SK-N-SH treated with all-trans-retinoic acid at 6 μM for 48 hours (cell line): ENCODE measurements at regions not wholly inside any gene's neighbourhood (a gene's known extent, or its start where the extent isn't known, plus 50 kb on each side); places are given as distances from the start of the nearest gene placed in this dataset.

ENCODE experiments used
- ARNTL ChIP-seq: fragments of 450-650 bp; formaldehyde crosslinking; IDR thresholded peaks from 2 replicates; pipeline ENCODE4 v1.5.0; 2020; ENCODE audit warnings: low read depth, mild to moderate bottlenecking, moderate library complexity, borderline replicate concordance
- BACH2 ChIP-seq: fragments of 250-450 bp; sonication (Bioruptor Pico); IDR thresholded peaks from 2 replicates; pipeline ENCODE4 v1.9.0; 2021; ENCODE audit warnings: mild to moderate bottlenecking, borderline replicate concordance
- CREB5 ChIP-seq: fragments of 250-450 bp; sonication (Bioruptor Pico); IDR thresholded peaks from 2 replicates; pipeline ENCODE4 v1.5.1; 2020; ENCODE audit warnings: low read depth, mild to moderate bottlenecking, moderate library complexity
- ISL1 ChIP-seq: fragments of 250-450 bp; sonication (Bioruptor Pico); IDR thresholded peaks from 2 replicates; pipeline ENCODE4 v2.1.2; 2022; ENCODE audit warnings: mild to moderate bottlenecking, moderate library complexity
- OSR1 ChIP-seq: fragments of 250-450 bp; sonication (Bioruptor Pico); IDR thresholded peaks from 2 replicates; pipeline ENCODE4 v1.8.0; 2022; ENCODE audit warnings: moderate library complexity, mild to moderate bottlenecking, inconsistent platforms
- PATZ1 ChIP-seq: fragments of 250-450 bp; sonication (Bioruptor Pico); IDR thresholded peaks from 2 replicates; pipeline ENCODE4 v1.8.0; 2020; ENCODE audit warnings: mild to moderate bottlenecking, moderate library complexity, borderline replicate concordance
- POU6F1 ChIP-seq: fragments of 250-450 bp; sonication (Bioruptor Pico); IDR thresholded peaks from 2 replicates; pipeline ENCODE4 v1.8.0; 2021; ENCODE audit warnings: low read depth, mild to moderate bottlenecking, moderate library complexity, borderline replicate concordance
- RARB ChIP-seq: fragments of 250-450 bp; sonication (Bioruptor Pico); IDR thresholded peaks from 2 replicates; pipeline ENCODE4 v1.8.0; 2021; ENCODE audit warnings: mild to moderate bottlenecking, moderate library complexity
- TOX ChIP-seq: fragments of 250-450 bp; sonication (Bioruptor Pico); IDR thresholded peaks from 2 replicates; pipeline ENCODE4 v1.8.0; 2021; ENCODE audit warnings: mild to moderate bottlenecking, moderate library complexity, borderline replicate concordance
- ZFP3 ChIP-seq: fragments of 250-450 bp; sonication (Bioruptor Pico); IDR thresholded peaks from 2 replicates; pipeline ENCODE4 v1.5.0; 2020; ENCODE audit warnings: mild to moderate bottlenecking, moderate library complexity
- ZFP30 ChIP-seq: fragments of 450-650 bp; formaldehyde crosslinking; IDR thresholded peaks from 2 replicates; pipeline ENCODE4 v1.5.0; 2022; ENCODE audit warnings: mild to moderate bottlenecking, moderate library complexity
- ZNF565 ChIP-seq: fragments of 450-650 bp; formaldehyde crosslinking; conservative IDR thresholded peaks from 2 replicates; pipeline ENCODE4 v1.5.0; 2020; ENCODE audit warnings: low read depth, mild to moderate bottlenecking, moderate library complexity
- ZNF8 ChIP-seq: fragments of 450-650 bp; formaldehyde crosslinking; IDR thresholded peaks from 2 replicates; pipeline ENCODE4 v1.5.0; 2020; ENCODE audit warnings: mild to moderate bottlenecking, moderate library complexity

- TF ChIP-seq PATZ1 (no peak), POU6F1 (CRISPR knock-in tag) (no peak), ARNTL (no peak), ZFP30 (CRISPR knock-in tag) (no peak), BACH2 (CRISPR knock-in tag) (no peak), RARB (CRISPR knock-in tag) (no peak), ZFP3 (CRISPR knock-in tag) (no peak), CREB5 (CRISPR knock-in tag) (no peak), ZNF565 (CRISPR knock-in tag) (no peak), ZNF8 (CRISPR knock-in tag) (no peak), TOX (CRISPR knock-in tag) (no peak), ISL1 (no peak), OSR1 (no peak)
These were observed 415.5 kb upstream of the ADAMTS5 start for GRCh38 chr21:27382404-27382803.
